SU-DHL-6 (cell line): ENCODE measurements at regions not wholly inside any gene's neighbourhood (a gene's known extent, or its start where the extent isn't known, plus 50 kb on each side); places are given as distances from the start of the nearest gene placed in this dataset.
"Not testable (repeated sequence)": the region's sequence is repeated elsewhere in the genome, so short reads cannot be mapped to it uniquely, and the experiment has no call there.

Experiments used
- H2AFZ ChIP-seq: fragments of 200-600 bp; sonication (generic); 2 replicates; pipeline ENCODE4 v1.6.1; 2014; ENCODE audit warnings: low read depth, mild to moderate bottlenecking, moderate library complexity, mixed read lengths, antibody characterized with exemption, low read length; ENCODE audit not compliant: severe bottlenecking
- H3F3A ChIP-seq: fragments of 200-600 bp; shearing (Covaris generic); 2 replicates; pipeline ENCODE4 v1.6.0; 2016; ENCODE audit warnings: antibody characterized with exemption, mild to moderate bottlenecking; ENCODE audit not compliant: insufficient read depth
- H3K27ac ChIP-seq: fragments of 200-600 bp; sonication (generic); 2 replicates; pipeline ENCODE4 v1.5.1; 2016; ENCODE audit warnings: low read depth, mild to moderate bottlenecking, low read length, moderate library complexity, mixed read lengths
- H3K27me3 ChIP-seq: fragments of 200-600 bp; sonication (generic), shearing (Covaris generic); 2 replicates; pipeline ENCODE4 v1.6.0; 2014; ENCODE audit warnings: mild to moderate bottlenecking, low read length
- H3K36me3 ChIP-seq: fragments of 200-600 bp; sonication (generic); 2 replicates; pipeline ENCODE4 v1.6.1; 2014; ENCODE audit warnings: mild to moderate bottlenecking, low read length, mixed read lengths
- H3K4me2 ChIP-seq: fragments of 300-600, 200-600 bp; shearing (Covaris generic), sonication (generic); 2 replicates; pipeline ENCODE4 v1.6.0; 2014; ENCODE audit warnings: low read length, low read depth, mild to moderate bottlenecking; ENCODE audit not compliant: poor library complexity, severe bottlenecking
- H3K4me3 ChIP-seq: fragments of 200-600 bp; sonication (generic); 2 replicates; pipeline ENCODE4 v1.5.1; 2014; ENCODE audit warnings: antibody characterized with exemption, low read length, mild to moderate bottlenecking, mixed read lengths; ENCODE audit not compliant: insufficient read depth, poor library complexity, severe bottlenecking
- H3K79me2 ChIP-seq: fragments of 200-600 bp; sonication (generic); 2 replicates; pipeline ENCODE4 v1.6.1; 2014; ENCODE audit warnings: mild to moderate bottlenecking, low read length, moderate library complexity; ENCODE audit not compliant: insufficient read depth
- H3K9ac ChIP-seq: fragments of 200-600 bp; sonication (generic); 2 replicates; pipeline ENCODE4 v1.7.0; 2014; ENCODE audit warnings: mild to moderate bottlenecking, low read length
- H3K9me2 ChIP-seq: fragments of 200-600 bp; sonication (generic); replicated peaks from 2 replicates; pipeline ENCODE4 v1.6.1; 2014; ENCODE audit warnings: low read length; ENCODE audit not compliant: insufficient read depth
- H3K9me3 ChIP-seq: fragments of 200-600 bp; sonication (generic); 2 replicates; pipeline ENCODE4 v1.6.1; 2014; ENCODE audit warnings: low read length, mixed read lengths; ENCODE audit not compliant: insufficient read depth
- H4K20me1 ChIP-seq: fragments of 200-600 bp; sonication (generic); 2 replicates; pipeline ENCODE4 v1.6.1; 2014; ENCODE audit warnings: low read depth, mild to moderate bottlenecking, antibody characterized with exemption, low read length, moderate library complexity, mixed read lengths
- CTCF ChIP-seq: fragments of 200-600 bp; sonication (generic); IDR thresholded peaks from one replicate; pipeline ENCODE4 v1.5.1; 2017; ENCODE audit warnings: antibody characterized with exemption, mild to moderate bottlenecking, low read length, moderate library complexity; ENCODE audit not compliant: insufficient read depth, poor library complexity, severe bottlenecking
- EZH2phosphoT487 ChIP-seq: fragments of 200-600 bp; sonication (generic), shearing (Covaris generic); conservative IDR thresholded peaks from 2 replicates; pipeline ENCODE4 v1.6.1; 2018; ENCODE audit warnings: mild to moderate bottlenecking, antibody characterized with exemption, low read length, moderate library complexity, mixed read lengths

GRCh38 chr2:113361051-113361450 is 76.4 kb upstream of the ZNG1B start:
- Histone ChIP-seq H3K27ac (no peak overlapping the region), H3K36me3 (no peaks in the 10 kb centered on the region), H3K79me2 (no peaks in the 10 kb centered on the region), H3K27me3 (no peaks in the 10 kb centered on the region), H3F3A (no peaks in the 10 kb centered on the region), H4K20me1 (no peaks in the 10 kb centered on the region), H3K4me3 (no peak overlapping the region), H3K4me2 (no peak overlapping the region), H3K9me2 (no peaks in the 10 kb centered on the region), H3K9ac (no peak overlapping the region), H3K9me3 (no peaks in the 10 kb centered on the region), H2AFZ (no peak overlapping the region)
- TF ChIP-seq CTCF (no peak), EZH2phosphoT487 (no peak)

GRCh38 chr2:113357071-113357470 is 78.3 kb upstream of the PAX8 start:
- Histone ChIP-seq H3F3A (no peaks in the 10 kb centered on the region), H3K27me3 (no peaks in the 10 kb centered on the region), H3K79me2 (no peaks in the 10 kb centered on the region), H3K4me2 (no peak overlapping the region), H3K4me3 (no peak overlapping the region), H3K36me3 (no peaks in the 10 kb centered on the region), H3K9ac (no peak overlapping the region), H3K27ac (no peak overlapping the region), H3K9me3 (no peaks in the 10 kb centered on the region), H3K9me2 (no peaks in the 10 kb centered on the region), H2AFZ (no peak overlapping the region), H4K20me1 (no peaks in the 10 kb centered on the region)
- TF ChIP-seq EZH2phosphoT487 (no peak), CTCF (no peak)

GRCh38 chr2:113356284-113356683 is 77.6 kb upstream of the PAX8 start:
- H2AFZ ChIP-seq, H3F3A ChIP-seq: not testable (repeated sequence)

GRCh38 chr2:113355339-113356015 is 76.8 kb upstream of the PAX8 start:
- not testable (repeated sequence) for H3K9me3 ChIP-seq, H3K27ac ChIP-seq, H3K9me2 ChIP-seq, H4K20me1 ChIP-seq, H3K36me3 ChIP-seq, H3K79me2 ChIP-seq, H3K27me3 ChIP-seq, H3K4me3 ChIP-seq, H3F3A ChIP-seq, H2AFZ ChIP-seq, H3K4me2 ChIP-seq, H3K9ac ChIP-seq

More at GRCh38 chr2:113356284-113356683, 77.6 kb upstream of the PAX8 start:
- H3K9me2 ChIP-seq, H3K27me3 ChIP-seq, H4K20me1 ChIP-seq, H3K36me3 ChIP-seq, H3K4me3 ChIP-seq, H3K9ac ChIP-seq, H3K4me2 ChIP-seq, H3K79me2 ChIP-seq, H3K27ac ChIP-seq, H3K9me3 ChIP-seq: not testable (repeated sequence)
